ENCODE measurements at regions not wholly inside any gene's neighbourhood (a gene's known extent, or its start where the extent isn't known, plus 50 kb on each side); places are given as distances from the start of the nearest gene placed in this dataset.

- in situ Hi-C loops (cut with MboI; ENCODE audit: low pct_unique_long_range_greater_than_20kb in 2 of 9, low sequenced_read_pairs in 9 of 9, unreplicated experiment in 9 of 9): no loop called here
- peaks cover 24 to 28% of the 10 kb centered on the region in 2 donors for H3K4me1 ChIP-seq (replicated peaks in 1 of 2)
- 90 to 100% (median 94%) methylated on average over 1 to 8 of the region's 11 CpGs; no CpG with 5 or more reads in 4 of the 10 experiments for WGBS, 10 experiments
- no peak overlapping the region for H3K27ac ChIP-seq
- ATAC-seq (replicated peaks in 6 of 8): no peak
- H3K4me3 ChIP-seq: no peak overlapping the region
Measured at GRCh38 chr22:27476318-27476717, 325.2 kb downstream of the MN1 start.

GRCh38 chr22:27476729-27477128 is 324.8 kb downstream of the MN1 start:
- H3K4me1 ChIP-seq (replicated peaks in 1 of 2): peaks cover 28 to 32% of the 10 kb centered on the region in 2 donors
- in situ Hi-C loops (cut with MboI; ENCODE audit: low pct_unique_long_range_greater_than_20kb in 2 of 9, low sequenced_read_pairs in 9 of 9, unreplicated experiment in 9 of 9): no loop called here
- WGBS, 10 experiments: 18 to 60% (median 50%) methylated on average over 1 to 2 of the region's 8 CpGs; no CpG with 5 or more reads in 7 of the 10 experiments
- peak in 7 of 8 experiments; percentile 7 to 60 (median 50) for ATAC-seq (replicated peaks in 6 of 8)
- no peak overlapping the region for H3K27ac ChIP-seq
- H3K4me3 ChIP-seq: no peak overlapping the region

- peak in 1 of 8 experiments; percentile 1 for ATAC-seq (replicated peaks in 6 of 8)
- Histone ChIP-seq H3K4me3 (no peak overlapping the region), H3K4me1 (replicated peaks in 1 of 2) (peaks cover 33 to 35% of the 10 kb centered on the region in 2 donors), H3K27ac (no peak overlapping the region)
- 80 to 100% (median 92%) methylated on average over 1 to 6 of the region's 7 CpGs; no CpG with 5 or more reads in 6 of the 10 experiments for WGBS, 10 experiments
- in situ Hi-C loops (cut with MboI; ENCODE audit: low pct_unique_long_range_greater_than_20kb in 2 of 9, low sequenced_read_pairs in 9 of 9, unreplicated experiment in 9 of 9): no loop called here
Measured at GRCh38 chr22:27477171-27477570, 324.4 kb downstream of the MN1 start.

- 17 to 100% (median 25%) methylated on average over 2 to 5 of the region's 9 CpGs; no CpG with 5 or more reads in 5 of the 10 experiments for WGBS, 10 experiments
- Histone ChIP-seq H3K27ac (peak overlapping the region in 1 of 2 donors; percentile 35), H3K4me1 (replicated peaks in 1 of 2) (peaks cover 35 to 41% of the 10 kb centered on the region in 2 donors), H3K4me3 (no peak overlapping the region)
- in situ Hi-C loops (cut with MboI; ENCODE audit: low pct_unique_long_range_greater_than_20kb in 2 of 9, low sequenced_read_pairs in 9 of 9, unreplicated experiment in 9 of 9): no loop called here
- peak in 6 of 8 experiments; percentile 70 to 98 (median 92) for ATAC-seq (replicated peaks in 6 of 8)
Measured at GRCh38 chr22:27480487-27480886, 321.1 kb downstream of the MN1 start.

- in situ Hi-C loops (cut with MboI; ENCODE audit: low pct_unique_long_range_greater_than_20kb in 2 of 9, low sequenced_read_pairs in 9 of 9, unreplicated experiment in 9 of 9): no loop called here
- no peak for ATAC-seq (replicated peaks in 6 of 8)
- Histone ChIP-seq H3K4me1 (replicated peaks in 1 of 2) (peaks cover 26 to 32% of the 10 kb centered on the region in 2 donors), H3K4me3 (no peak overlapping the region), H3K27ac (no peak overlapping the region)
- 28 to 80% (median 62%) methylated on average over 1 to 11 of the region's 11 CpGs; no CpG with 5 or more reads in 1 of the 10 experiments for WGBS, 10 experiments
Measured at GRCh38 chr22:27482402-27482801, 319.2 kb downstream of the MN1 start.

- Histone ChIP-seq H3K27ac (no peak overlapping the region), H3K4me3 (no peak overlapping the region), H3K4me1 (replicated peaks in 1 of 2) (peaks cover 33 to 35% of the 10 kb centered on the region in 2 donors)
- WGBS, 10 experiments: 0 to 95% (median 65%) methylated on average over 1 to 5 of the region's 12 CpGs; no CpG with 5 or more reads in 3 of the 10 experiments
- peak in 1 of 8 experiments; percentile 30 for ATAC-seq (replicated peaks in 6 of 8)
- in situ Hi-C loops (cut with MboI; ENCODE audit: low pct_unique_long_range_greater_than_20kb in 2 of 9, low sequenced_read_pairs in 9 of 9, unreplicated experiment in 9 of 9): no loop called here
Measured at GRCh38 chr22:27483095-27483785, 318.3 kb downstream of the MN1 start.

DNA sequence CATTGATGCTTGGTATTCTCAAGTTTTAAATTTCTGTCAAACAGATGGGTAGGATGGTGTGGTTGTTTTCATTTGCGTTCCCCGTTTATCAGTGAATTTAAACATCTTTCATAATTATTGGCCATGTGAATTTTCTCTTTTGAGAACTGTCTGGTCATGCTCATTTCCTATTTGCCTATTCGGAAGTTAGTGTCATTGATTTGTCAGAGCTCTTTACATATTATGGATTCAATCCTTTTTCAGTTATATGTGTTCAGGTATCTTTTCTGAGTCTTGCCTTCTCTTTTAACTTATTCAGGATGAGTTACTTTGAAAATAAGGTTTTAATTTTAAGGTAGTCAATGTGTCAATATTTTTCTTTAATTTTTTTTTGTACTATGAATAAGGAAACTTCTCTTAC is 315.7 kb downstream of the MN1 start:
- WGBS, 10 experiments: 50 to 100% (median 79%) methylated on average over 1 to 3 of the region's 3 CpGs
- in situ Hi-C loops (cut with MboI; ENCODE audit: low pct_unique_long_range_greater_than_20kb in 2 of 9, low sequenced_read_pairs in 9 of 9, unreplicated experiment in 9 of 9): no loop called here
- ATAC-seq (replicated peaks in 6 of 8): no peak

GRCh38 chr22:27487600-27488452 is 313.7 kb downstream of the MN1 start:
- no peak overlapping the region for H3K27ac ChIP-seq
- H3K4me3 ChIP-seq: no peak overlapping the region
- in situ Hi-C loops (cut with MboI; ENCODE audit: low pct_unique_long_range_greater_than_20kb in 2 of 9, low sequenced_read_pairs in 9 of 9, unreplicated experiment in 9 of 9): no loop called here
- WGBS, 10 experiments: 60 to 100% (median 83%) methylated on average over 1 to 4 of the region's 21 CpGs; no CpG with 5 or more reads in 4 of the 10 experiments
- H3K4me1 ChIP-seq (replicated peaks in 1 of 2): peaks cover 11 to 15% of the 10 kb centered on the region in 2 donors
- ATAC-seq (replicated peaks in 6 of 8): peak in 3 of 8 experiments; percentile 72 to 93 (median 88)

More for the DNA sequence above, 315.7 kb downstream of the MN1 start:
- H3K27ac ChIP-seq: no peak overlapping the region
- no peak overlapping the region for H3K4me3 ChIP-seq
- H3K4me1 ChIP-seq (replicated peaks in 1 of 2): peaks cover 30 to 31% of the 10 kb centered on the region in 2 donors

GRCh38 chr22:27488456-27489177 is 312.9 kb downstream of the MN1 start:
- 11 to 93% (median 75%) methylated on average over 1 to 8 of the region's 12 CpGs for WGBS, 10 experiments
- peak in 6 of 8 experiments; percentile 17 to 76 (median 26) for ATAC-seq (replicated peaks in 6 of 8)
- Histone ChIP-seq H3K4me1 (replicated peaks in 1 of 2) (peaks cover 9 to 15% of the 10 kb centered on the region in 2 donors), H3K27ac (no peak overlapping the region), H3K4me3 (no peak overlapping the region)
- in situ Hi-C loops (cut with MboI; ENCODE audit: low pct_unique_long_range_greater_than_20kb in 2 of 9, low sequenced_read_pairs in 9 of 9, unreplicated experiment in 9 of 9): no loop called here

DNA sequence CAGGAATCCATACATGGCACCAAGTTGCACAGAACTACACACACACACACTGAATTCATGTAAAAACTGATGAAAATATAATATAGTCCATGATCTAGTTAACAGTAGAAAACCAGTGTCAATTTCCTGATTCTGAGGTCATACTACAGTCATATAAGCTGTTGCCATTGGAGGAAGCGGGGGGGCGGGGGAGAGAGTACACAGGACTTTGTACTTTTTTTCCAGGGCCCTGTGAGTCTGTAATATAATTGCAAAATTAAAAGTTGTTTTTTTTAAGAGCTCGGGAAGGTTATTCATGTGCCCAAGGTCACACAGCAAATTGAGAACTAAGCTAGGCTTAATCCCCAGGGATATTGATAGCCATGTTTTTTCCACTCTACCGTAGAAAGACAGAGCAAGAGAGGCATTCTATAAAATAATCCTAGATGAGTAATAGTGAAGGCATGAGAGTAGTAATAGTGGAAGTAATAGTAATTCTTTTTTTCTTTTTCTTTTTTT is 312.3 kb downstream of the MN1 start:
- Histone ChIP-seq H3K4me3 (no peak overlapping the region), H3K4me1 (replicated peaks in 1 of 2) (peaks cover 12 to 18% of the 10 kb centered on the region in 2 donors), H3K27ac (no peak overlapping the region)
- in situ Hi-C loops (cut with MboI; ENCODE audit: low pct_unique_long_range_greater_than_20kb in 2 of 9, low sequenced_read_pairs in 9 of 9, unreplicated experiment in 9 of 9): no loop called here
- peak in 1 of 8 experiments; percentile 59 for ATAC-seq (replicated peaks in 6 of 8)
- WGBS, 10 experiments: 15 to 95% (median 77%) methylated on average over 1 to 4 of the region's 4 CpGs; no CpG with 5 or more reads in 3 of the 10 experiments

- 61 to 100% (median 80%) methylated on average over 1 to 4 of the region's 4 CpGs; no CpG with 5 or more reads in 3 of the 10 experiments for WGBS, 10 experiments
- Histone ChIP-seq H3K4me3 (no peak overlapping the region), H3K27ac (no peak overlapping the region), H3K4me1 (replicated peaks in 1 of 2) (peaks cover 21 to 27% of the 10 kb centered on the region in 2 donors)
- no peak for ATAC-seq (replicated peaks in 6 of 8)
- in situ Hi-C loops (cut with MboI; ENCODE audit: low pct_unique_long_range_greater_than_20kb in 2 of 9, low sequenced_read_pairs in 9 of 9, unreplicated experiment in 9 of 9): no loop called here
Measured at GRCh38 chr22:27490080-27490479, 311.5 kb downstream of the MN1 start.

GRCh38 chr22:27491888-27492287 is 309.7 kb downstream of the MN1 start:
- Histone ChIP-seq H3K4me1 (replicated peaks in 1 of 2) (peaks cover 25 to 34% of the 10 kb centered on the region in 2 donors), H3K4me3 (no peak overlapping the region), H3K27ac (no peak overlapping the region)
- in situ Hi-C loops (cut with MboI; ENCODE audit: low pct_unique_long_range_greater_than_20kb in 2 of 9, low sequenced_read_pairs in 9 of 9, unreplicated experiment in 9 of 9): no loop called here
- 61 to 100% (median 87%) methylated on average over 2 to 4 of the region's 5 CpGs; no CpG with 5 or more reads in 3 of the 10 experiments for WGBS, 10 experiments
- no peak for ATAC-seq (replicated peaks in 6 of 8)

Measured in motor neuron (in vitro differentiated cells).